IMR-90 (cell line): ENCODE measurements at regions not wholly inside any gene's neighbourhood (a gene's known extent, or its start where the extent isn't known, plus 50 kb on each side); places are given as distances from the start of the nearest gene placed in this dataset.

ENCODE experiments used
- ATAC-seq: fragments of 200-7000 bp; cut with Tn5 transposase; 2 replicates; pipeline ENCODE4 v1.9.1; 2020; ENCODE audit warnings: low read depth, mild to moderate bottlenecking, moderate library complexity
- BruUV-seq: library from RNA; stranded (reverse); fragments of 400-500 nt; replicated peaks from 2 replicates; lab custom pipeline; 2021; lab: Mats Ljungman, UMichigan
- CTCF ChIA-PET: fragments of 300-600 bp; formaldehyde crosslinking; extraction: SDS; loops from one replicate; lab custom pipeline; 2021; ENCODE audit warnings: antibody characterized with exemption; lab: Yijun Ruan, JAX
- POLR2A ChIA-PET: fragments of 300-600 bp; sonication (Branson Sonifier 250); formaldehyde crosslinking; loops from one replicate; lab custom pipeline; 2022; ENCODE audit warnings: antibody characterized with exemption; ENCODE audit not compliant: unreplicated experiment; lab: Charles Lee
- DNase-seq: peaks from one replicate; pipeline ENCODE4 v3.0.0; 2013
- H2AFZ ChIP-seq: replicated peaks from 2 replicates; pipeline ENCODE3; 2013; ENCODE audit warnings: low read length, mild to moderate bottlenecking; ENCODE audit not compliant: poor library complexity
- H2AK5ac ChIP-seq: 2 replicates; pipeline ENCODE4 v1.6.1; 2013; ENCODE audit warnings: low read depth, low read length, inconsistent platforms
- H2AK9ac ChIP-seq: replicated peaks from 2 replicates; pipeline ENCODE3; 2013; ENCODE audit warnings: mild to moderate bottlenecking, low read depth, low read length, moderate library complexity; ENCODE audit not compliant: poor library complexity
- H2BK120ac ChIP-seq: 2 replicates; pipeline ENCODE4 v1.6.1; 2013; ENCODE audit warnings: low read depth, low read length, inconsistent platforms
- H2BK15ac ChIP-seq: 3 replicates; pipeline ENCODE4 v1.6.1; 2013; ENCODE audit warnings: low read depth, low read length, inconsistent platforms
- H2BK20ac ChIP-seq: 2 replicates; pipeline ENCODE4 v1.6.1; 2013; ENCODE audit warnings: low read depth, mild to moderate bottlenecking, inconsistent platforms, low read length, moderate library complexity
- H2BK5ac ChIP-seq: 2 replicates; pipeline ENCODE4 v1.6.1; 2013; ENCODE audit warnings: mild to moderate bottlenecking, low read depth, low read length, inconsistent platforms; ENCODE audit not compliant: poor library complexity, severe bottlenecking
- H3K14ac ChIP-seq: replicated peaks from 2 replicates; pipeline ENCODE4 v1.6.1; 2013; ENCODE audit warnings: low read depth, low read length, inconsistent platforms
- H3K18ac ChIP-seq: 2 replicates; pipeline ENCODE4 v1.6.1; 2013; ENCODE audit warnings: low read depth, low read length, control low read depth
- H3K23ac ChIP-seq: 2 replicates; pipeline ENCODE4 v1.6.1; 2013; ENCODE audit warnings: low read depth, low read length, inconsistent platforms
- H3K27ac ChIP-seq: 2 replicates; pipeline ENCODE4 v1.5.1; 2013; ENCODE audit warnings: mild to moderate bottlenecking, control low read depth, low read length; ENCODE audit not compliant: insufficient read depth
- H3K27me3 ChIP-seq: 2 replicates; pipeline ENCODE4 v1.6.1; 2013; ENCODE audit warnings: low read length; ENCODE audit not compliant: control insufficient read depth, insufficient read depth
- H3K36me3 ChIP-seq: 2 replicates; pipeline ENCODE4 v1.6.1; 2013; ENCODE audit warnings: low read length, mixed read lengths; ENCODE audit not compliant: control insufficient read depth, insufficient read depth
- H3K4ac ChIP-seq: 2 replicates; pipeline ENCODE4 v1.6.1; 2013; ENCODE audit warnings: low read depth, low read length, inconsistent platforms
- H3K4me1 ChIP-seq: 2 replicates; pipeline ENCODE4 v1.6.1; 2013; ENCODE audit warnings: low read length, mixed read lengths; ENCODE audit not compliant: control insufficient read depth, insufficient read depth
- H3K4me2 ChIP-seq: 2 replicates; pipeline ENCODE4 v1.6.1; 2013; ENCODE audit warnings: low read depth, mild to moderate bottlenecking, control low read depth, low read length, moderate library complexity
- H3K4me3 ChIP-seq: 2 replicates; pipeline ENCODE4 v1.5.1; 2013; ENCODE audit warnings: low read depth, mild to moderate bottlenecking, control low read depth, low read length, moderate library complexity; ENCODE audit not compliant: insufficient read depth
- H3K56ac ChIP-seq: 2 replicates; pipeline ENCODE4 v1.6.1; 2013; ENCODE audit warnings: low read length, inconsistent platforms; ENCODE audit not compliant: insufficient read depth; ENCODE audit errors: extremely low read depth
- H3K79me1 ChIP-seq, 2 experiments: 2 replicates each; pipeline ENCODE4 v1.6.1; 2013; ENCODE audit warnings: low read length in 2 of 2, inconsistent platforms in 1 of 2, low read depth in 1 of 2
- H3K9ac ChIP-seq: 2 replicates; pipeline ENCODE4 v1.6.1; 2013; ENCODE audit warnings: low read depth, low read length, control low read depth
- H3K9me1 ChIP-seq: 2 replicates; pipeline ENCODE4 v1.6.1; 2013; ENCODE audit warnings: low read length, inconsistent platforms; ENCODE audit not compliant: insufficient read depth
- H3K9me3 ChIP-seq: 2 replicates; pipeline ENCODE4 v1.6.1; 2013; ENCODE audit warnings: low read length; ENCODE audit not compliant: control insufficient read depth, insufficient read depth
- H4K20me1 ChIP-seq: 2 replicates; pipeline ENCODE4 v1.6.1; 2013; ENCODE audit warnings: low read length, inconsistent platforms; ENCODE audit not compliant: insufficient read depth
- H4K5ac ChIP-seq: 2 replicates; pipeline ENCODE4 v1.6.1; 2013; ENCODE audit warnings: mild to moderate bottlenecking, low read depth, low read length, control low read depth
- H4K8ac ChIP-seq, 2 experiments: 2 replicates each; pipeline ENCODE4 v1.6.1; 2013; ENCODE audit warnings: low read depth in 2 of 2, low read length in 2 of 2, control low read depth in 1 of 2, inconsistent platforms in 1 of 2
- H4K91ac ChIP-seq: 2 replicates; pipeline ENCODE4 v1.6.1; 2013; ENCODE audit warnings: low read depth, low read length, inconsistent platforms; ENCODE audit not compliant: insufficient read depth
- BHLHE40 ChIP-seq: fragments of 150-350 bp; IDR thresholded peaks from 2 replicates; pipeline ENCODE4 v1.6.1; 2016; ENCODE audit warnings: mild to moderate bottlenecking, low read depth, low read length
- CEBPB ChIP-seq: IDR thresholded peaks from 2 replicates; pipeline ENCODE4 v1.6.1; 2012; ENCODE audit warnings: low read depth, low read length, improper control_type of control experiment
- CHD1 ChIP-seq: IDR thresholded peaks from 2 replicates; pipeline ENCODE4 v1.6.1; 2012; ENCODE audit warnings: low read depth, low read length, improper control_type of control experiment
- FOS ChIP-seq: fragments of 150-350 bp; IDR thresholded peaks from 2 replicates; pipeline ENCODE4 v1.6.1; 2016; ENCODE audit warnings: low read depth, low read length
- MAFK ChIP-seq: IDR thresholded peaks from 2 replicates; pipeline ENCODE4 v1.6.1; 2012; ENCODE audit warnings: low read depth, low read length, improper control_type of control experiment
- MAZ ChIP-seq: IDR thresholded peaks from 2 replicates; pipeline ENCODE4 v1.6.1; 2012; ENCODE audit warnings: low read depth, mild to moderate bottlenecking, low read length, improper control_type of control experiment, moderate library complexity, borderline replicate concordance
- MXI1 ChIP-seq: IDR thresholded peaks from 2 replicates; pipeline ENCODE4 v1.6.1; 2012; ENCODE audit warnings: low read depth, mild to moderate bottlenecking, low read length, moderate library complexity, borderline replicate concordance
- NFE2L2 ChIP-seq: fragments of 150-350 bp; IDR thresholded peaks from 2 replicates; pipeline ENCODE4 v1.6.1; 2016; ENCODE audit warnings: low read depth, mild to moderate bottlenecking, low read length
- POLR2A ChIP-seq: IDR thresholded peaks from 2 replicates; pipeline ENCODE4 v1.6.1; 2012; ENCODE audit warnings: mild to moderate bottlenecking, low read depth, low read length
- RAD21 ChIP-seq: IDR thresholded peaks from 2 replicates; pipeline ENCODE4 v1.6.1; 2012; ENCODE audit warnings: low read length, improper control_type of control experiment
- RCOR1 ChIP-seq: IDR thresholded peaks from 2 replicates; pipeline ENCODE4 v1.6.1; 2012; ENCODE audit warnings: mild to moderate bottlenecking, low read length, improper control_type of control experiment; ENCODE audit not compliant: insufficient replicate concordance
- RFX5 ChIP-seq: IDR thresholded peaks from 2 replicates; pipeline ENCODE4 v1.8.0; 2012; ENCODE audit warnings: low read depth, mild to moderate bottlenecking, low read length, moderate library complexity
- SMC3 ChIP-seq: fragments of 150-350 bp; IDR thresholded peaks from 2 replicates; pipeline ENCODE4 v1.6.1; 2016; ENCODE audit warnings: low read depth, mild to moderate bottlenecking, antibody characterized with exemption, low read length, moderate library complexity
- WGBS, 2 experiments: methylation state at CpG; one replicate each; pipeline versions ENCODE4 v1.1.5 to v1.1.7; 2013; ENCODE audit warnings: missing lambda C conversion rate in 2 of 2; ENCODE audit not compliant: insufficient read length in 1 of 2; ENCODE audit errors: extremely low coverage in 2 of 2; 5-methylcytosine and 5-hydroxymethylcytosine counted together
- dilution Hi-C: fragments of 300-500 bp; cut with HindIII; formaldehyde crosslinking; loops from one replicate; pipeline ENCODE4 v1.14.3; 2018; ENCODE audit warnings: low sequenced_read_pairs; ENCODE audit not compliant: unreplicated experiment
- in situ Hi-C: fragments of 300-500 bp; cut with MboI; formaldehyde crosslinking; loops from 3 replicates; pipeline ENCODE4 v1.14.3; 2019; ENCODE audit warnings: low sequenced_read_pairs, inconsistent platforms, mixed read lengths
- intact Hi-C: fragments of 100-400 bp; cut with micrococcal nuclease; formaldehyde crosslinking; loops from 2 replicates; pipeline ENCODE4 v1.10.0; 2022
- TF ChIP-seq, protein P1 (sequence below): conservative IDR thresholded peaks from 2 replicates; pipeline ENCODE4 v1.5.1; 2012; ENCODE audit warnings: mild to moderate bottlenecking, low read depth, low read length, improper control_type of control experiment
- TF ChIP-seq, protein P2 (sequence below): fragments of 150-350 bp; IDR thresholded peaks from 2 replicates; pipeline ENCODE4 v1.6.1; 2017; ENCODE audit warnings: mild to moderate bottlenecking, antibody characterized with exemption, low read length, low read depth
- TF ChIP-seq, protein P3 (sequence below): fragments of 150-350 bp; IDR thresholded peaks from 2 replicates; pipeline ENCODE4 v1.6.1; 2016; ENCODE audit warnings: low read depth, mild to moderate bottlenecking, low read length, moderate library complexity, borderline replicate concordance

DNA sequence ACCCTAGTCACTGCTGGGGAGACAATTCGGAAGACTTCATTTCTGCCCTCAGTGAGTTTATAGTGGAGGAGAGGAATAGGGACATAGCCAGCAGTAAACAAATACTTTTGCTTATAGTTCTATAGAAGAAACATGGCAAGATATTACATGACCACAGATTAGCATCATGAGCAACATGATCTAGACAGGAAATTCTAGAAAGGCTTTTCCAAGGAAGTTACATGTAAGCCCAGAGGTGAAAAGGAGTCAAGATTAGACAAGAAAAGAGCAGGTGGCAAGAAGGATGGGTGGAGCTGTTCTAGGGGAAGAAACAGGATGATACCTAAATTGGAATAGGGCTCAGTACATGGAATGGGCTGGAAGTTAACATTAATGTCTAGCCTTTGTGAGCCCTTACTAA is 82.8 kb upstream of the MYO10 start:
- Histone ChIP-seq H3K9ac (no peak overlapping the region), H3K18ac (peak overlapping the region; percentile 38; the same call in 1 of the 2 replicates), H3K36me3 (no peaks in the 10 kb centered on the region), H3K9me3 (no peaks in the 10 kb centered on the region), H2BK20ac (peak overlapping the region; percentile 85), H4K8ac (0 out of 4 replicates have a peak overlapping the region, but pooled peaks of 1 of the 2 experiments have one; percentile 6), H2BK5ac (peak overlapping the region; percentile 49), H3K4me2 (no peak overlapping the region), H3K27ac (no peak overlapping the region), H2BK120ac (peak overlapping the region; percentile 66), H2BK15ac (peak overlapping the region; percentile 30; the same call in 2 of the 3 replicates), H2AK5ac (peak overlapping the region; percentile 79), H3K79me1 (peaks cover 0 to 20% of the 10 kb centered on the region in 2 experiments; a peak in 2 of 4 replicates), H3K4me3 (no peak overlapping the region), H3K56ac (0 out of 2 replicates have a peak overlapping the region, but pooled peaks have one; percentile 29), H4K20me1 (no peaks in the 10 kb centered on the region), H3K4me1 (peaks cover 18% of the 10 kb centered on the region), H4K5ac (no peak overlapping the region), H3K23ac (peak overlapping the region; percentile 37; the same call in 1 of the 2 replicates), H2AK9ac (no peak overlapping the region), H3K4ac (peak overlapping the region; percentile 51; the same call in 1 of the 2 replicates), H3K27me3 (no peaks in the 10 kb centered on the region), H2AFZ (no peak overlapping the region), H4K91ac (no peak overlapping the region), H3K9me1 (peaks cover 8% of the 10 kb centered on the region), H3K14ac (peak overlapping the region; percentile 50; the same call in 1 of the 2 replicates)
- TF ChIP-seq POLR2A (no peak), RFX5 (no peak), MAZ (no peak), FOS (no peak), RAD21 (no peak), MXI1 (no peak), MAFK (no peak), NFE2L2 (no peak), CHD1 (no peak), BHLHE40 (no peak), SMC3 (no peak), CEBPB (no peak), RCOR1 (no peak)
- TF ChIP-seq, protein P1, sequence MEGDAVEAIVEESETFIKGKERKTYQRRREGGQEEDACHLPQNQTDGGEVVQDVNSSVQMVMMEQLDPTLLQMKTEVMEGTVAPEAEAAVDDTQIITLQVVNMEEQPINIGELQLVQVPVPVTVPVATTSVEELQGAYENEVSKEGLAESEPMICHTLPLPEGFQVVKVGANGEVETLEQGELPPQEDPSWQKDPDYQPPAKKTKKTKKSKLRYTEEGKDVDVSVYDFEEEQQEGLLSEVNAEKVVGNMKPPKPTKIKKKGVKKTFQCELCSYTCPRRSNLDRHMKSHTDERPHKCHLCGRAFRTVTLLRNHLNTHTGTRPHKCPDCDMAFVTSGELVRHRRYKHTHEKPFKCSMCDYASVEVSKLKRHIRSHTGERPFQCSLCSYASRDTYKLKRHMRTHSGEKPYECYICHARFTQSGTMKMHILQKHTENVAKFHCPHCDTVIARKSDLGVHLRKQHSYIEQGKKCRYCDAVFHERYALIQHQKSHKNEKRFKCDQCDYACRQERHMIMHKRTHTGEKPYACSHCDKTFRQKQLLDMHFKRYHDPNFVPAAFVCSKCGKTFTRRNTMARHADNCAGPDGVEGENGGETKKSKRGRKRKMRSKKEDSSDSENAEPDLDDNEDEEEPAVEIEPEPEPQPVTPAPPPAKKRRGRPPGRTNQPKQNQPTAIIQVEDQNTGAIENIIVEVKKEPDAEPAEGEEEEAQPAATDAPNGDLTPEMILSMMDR = no peak
- TF ChIP-seq, protein P2, sequence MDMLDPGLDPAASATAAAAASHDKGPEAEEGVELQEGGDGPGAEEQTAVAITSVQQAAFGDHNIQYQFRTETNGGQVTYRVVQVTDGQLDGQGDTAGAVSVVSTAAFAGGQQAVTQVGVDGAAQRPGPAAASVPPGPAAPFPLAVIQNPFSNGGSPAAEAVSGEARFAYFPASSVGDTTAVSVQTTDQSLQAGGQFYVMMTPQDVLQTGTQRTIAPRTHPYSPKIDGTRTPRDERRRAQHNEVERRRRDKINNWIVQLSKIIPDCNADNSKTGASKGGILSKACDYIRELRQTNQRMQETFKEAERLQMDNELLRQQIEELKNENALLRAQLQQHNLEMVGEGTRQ = no peak
- TF ChIP-seq, protein P3, sequence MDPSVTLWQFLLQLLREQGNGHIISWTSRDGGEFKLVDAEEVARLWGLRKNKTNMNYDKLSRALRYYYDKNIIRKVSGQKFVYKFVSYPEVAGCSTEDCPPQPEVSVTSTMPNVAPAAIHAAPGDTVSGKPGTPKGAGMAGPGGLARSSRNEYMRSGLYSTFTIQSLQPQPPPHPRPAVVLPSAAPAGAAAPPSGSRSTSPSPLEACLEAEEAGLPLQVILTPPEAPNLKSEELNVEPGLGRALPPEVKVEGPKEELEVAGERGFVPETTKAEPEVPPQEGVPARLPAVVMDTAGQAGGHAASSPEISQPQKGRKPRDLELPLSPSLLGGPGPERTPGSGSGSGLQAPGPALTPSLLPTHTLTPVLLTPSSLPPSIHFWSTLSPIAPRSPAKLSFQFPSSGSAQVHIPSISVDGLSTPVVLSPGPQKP = no peak
- WGBS, 2 experiments = no CpG with 5 or more reads among the region's 1 CpG
- no peak for DNase-seq
- dilution Hi-C loops (no loop called here), in situ Hi-C loops (no loop called here), intact Hi-C loops (loop anchor here (1.0 kb wide), 1 partner anchor 85 kb away; no protein-coding TSS in a partner anchor)
- no peak for ATAC-seq
- BruUV-seq = no TSS peak
- ChIA-PET CTCF (no interaction called here), POLR2A (no interaction called here)
